ENCODE measurements at regions not wholly inside any gene's neighbourhood (a gene's known extent, or its start where the extent isn't known, plus 50 kb on each side); places are given as distances from the start of the nearest gene placed in this dataset.

DNA sequence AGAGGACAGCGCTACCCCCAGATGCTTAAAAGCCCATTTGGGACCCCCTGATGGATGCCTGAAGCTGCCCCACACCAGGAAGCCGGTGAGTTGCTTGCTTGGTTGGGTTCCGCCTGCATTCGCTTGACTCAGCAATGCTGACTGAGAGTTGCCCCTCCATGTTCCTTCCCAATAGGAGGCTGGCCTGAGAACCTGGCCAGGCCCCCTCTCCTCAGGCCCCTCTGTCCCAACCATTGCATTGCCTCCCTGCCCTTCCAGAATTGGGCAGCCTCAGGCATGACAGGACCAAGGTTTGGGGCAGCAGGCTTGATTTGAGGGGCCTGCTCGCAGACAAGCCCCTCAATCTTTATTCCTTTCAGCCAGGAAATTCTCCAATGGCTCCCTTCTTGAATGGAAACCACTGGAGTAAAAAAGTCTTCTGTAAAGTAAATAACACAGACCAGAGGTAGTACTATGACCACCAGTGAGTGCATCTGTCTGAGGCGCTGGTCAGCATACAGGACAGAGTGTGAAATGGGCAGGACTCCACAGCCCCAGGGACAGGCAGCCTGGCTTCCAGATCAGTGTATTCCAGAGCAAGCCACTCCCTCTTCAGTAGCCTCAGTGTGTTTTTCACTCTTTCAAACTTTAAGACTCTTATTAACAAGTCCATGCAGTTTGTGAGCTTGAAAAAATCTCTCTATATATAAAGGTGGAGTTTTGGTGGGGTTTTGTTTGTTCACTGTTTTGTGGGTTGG, 104.7 kb downstream of the C1QL2 start:
- TF ChIP-seq, protein P1, sequence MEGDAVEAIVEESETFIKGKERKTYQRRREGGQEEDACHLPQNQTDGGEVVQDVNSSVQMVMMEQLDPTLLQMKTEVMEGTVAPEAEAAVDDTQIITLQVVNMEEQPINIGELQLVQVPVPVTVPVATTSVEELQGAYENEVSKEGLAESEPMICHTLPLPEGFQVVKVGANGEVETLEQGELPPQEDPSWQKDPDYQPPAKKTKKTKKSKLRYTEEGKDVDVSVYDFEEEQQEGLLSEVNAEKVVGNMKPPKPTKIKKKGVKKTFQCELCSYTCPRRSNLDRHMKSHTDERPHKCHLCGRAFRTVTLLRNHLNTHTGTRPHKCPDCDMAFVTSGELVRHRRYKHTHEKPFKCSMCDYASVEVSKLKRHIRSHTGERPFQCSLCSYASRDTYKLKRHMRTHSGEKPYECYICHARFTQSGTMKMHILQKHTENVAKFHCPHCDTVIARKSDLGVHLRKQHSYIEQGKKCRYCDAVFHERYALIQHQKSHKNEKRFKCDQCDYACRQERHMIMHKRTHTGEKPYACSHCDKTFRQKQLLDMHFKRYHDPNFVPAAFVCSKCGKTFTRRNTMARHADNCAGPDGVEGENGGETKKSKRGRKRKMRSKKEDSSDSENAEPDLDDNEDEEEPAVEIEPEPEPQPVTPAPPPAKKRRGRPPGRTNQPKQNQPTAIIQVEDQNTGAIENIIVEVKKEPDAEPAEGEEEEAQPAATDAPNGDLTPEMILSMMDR (IDR thresholded peaks at IDR 0.05; ENCODE audit: insufficient read depth, low read depth, low read length, missing control alignments), result no peak
- no peak for DNase-seq (ENCODE audit: low read depth)
- no peak overlapping the region for H3K4me3 ChIP-seq (ENCODE audit: low read depth, low read length)

DNA sequence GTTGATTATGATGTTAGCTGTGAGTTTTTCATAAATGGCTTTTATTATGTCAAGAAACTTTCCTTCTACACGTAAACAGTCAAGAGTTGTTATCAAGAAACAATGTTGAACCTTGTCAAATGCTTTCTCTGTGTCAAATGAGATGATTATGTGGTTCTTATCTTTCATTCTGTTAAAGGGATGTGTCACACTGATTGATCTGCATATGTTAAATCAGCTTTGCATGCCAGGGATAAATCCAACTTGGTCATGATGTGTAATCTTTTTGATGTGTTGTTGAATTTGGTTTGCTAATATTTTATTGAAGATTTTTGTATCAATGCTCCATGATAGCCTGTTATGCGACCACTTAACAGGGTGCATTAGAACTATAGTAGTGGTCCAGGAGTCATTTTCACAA, 107.3 kb downstream of the C1QL2 start:
- TF ChIP-seq, protein P1 (IDR thresholded peaks at IDR 0.05; ENCODE audit: insufficient read depth, low read depth, low read length, missing control alignments), result no peak
- no peak overlapping the region for H3K4me3 ChIP-seq (ENCODE audit: low read depth, low read length)
- DNase-seq (ENCODE audit: low read depth), result no peak

DNA sequence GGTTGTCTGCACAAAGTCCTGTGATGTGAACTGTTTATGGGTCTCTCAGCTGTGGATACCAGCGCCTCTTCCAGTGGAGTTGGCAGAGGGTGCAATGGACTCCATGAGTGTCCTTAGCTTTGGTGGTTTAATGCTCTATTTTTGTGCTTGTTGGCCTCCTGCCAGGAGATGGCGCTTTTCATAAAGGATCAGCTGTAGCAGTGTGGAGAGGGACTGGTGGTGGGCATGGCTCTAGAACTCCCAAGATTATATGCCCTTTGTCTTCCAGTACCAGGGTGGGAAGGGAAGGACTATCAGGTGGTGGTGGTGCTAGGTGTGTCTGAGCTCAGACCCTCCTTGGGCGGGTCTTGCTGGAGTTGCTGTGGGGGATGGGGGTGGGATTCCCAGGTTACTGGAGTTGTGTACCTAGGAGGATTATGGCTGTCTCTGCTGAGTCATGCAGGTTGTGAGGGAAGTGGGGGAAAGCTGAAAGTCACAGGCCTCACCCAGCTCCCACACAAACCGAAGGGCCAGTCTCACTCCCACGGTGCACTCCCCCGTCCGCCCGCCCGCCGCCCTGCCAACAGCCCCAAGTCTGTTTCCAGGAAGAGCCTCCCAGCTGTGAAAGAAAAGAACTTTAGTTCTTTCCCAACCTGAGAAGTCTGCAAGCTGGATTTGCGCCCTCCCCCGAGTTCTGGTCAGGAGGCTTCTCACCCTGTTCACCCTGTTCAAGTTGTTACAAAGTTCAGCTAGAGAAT, 108.1 kb downstream of the MARCO start:
- TF ChIP-seq, protein P1 (IDR thresholded peaks at IDR 0.05; ENCODE audit: insufficient read depth, low read depth, low read length, missing control alignments), result peak; percentile 10

More for the DNA sequence above, 108.1 kb downstream of the MARCO start:
- no peak overlapping the region for H3K4me3 ChIP-seq (ENCODE audit: low read depth, low read length)
- peak; percentile 7 for DNase-seq (ENCODE audit: low read depth)
